GM13977 (cell line): ENCODE measurements at regions not wholly inside any gene's neighbourhood (a gene's known extent, or its start where the extent isn't known, plus 50 kb on each side); places are given as distances from the start of the nearest gene placed in this dataset.

Experiments used
- DNase-seq: peaks from one replicate; pipeline ENCODE4 v3.0.0; 2012; ENCODE audit warnings: low spot score
- in situ Hi-C: fragments of 300-500 bp; cut with MboI; formaldehyde crosslinking; loops from one replicate; pipeline ENCODE4 v1.12.0; 2022; ENCODE audit warnings: low sequenced_read_pairs, low pct_unique_long_range_greater_than_20kb, mixed read lengths, inconsistent platforms; ENCODE audit not compliant: unreplicated experiment
- TF ChIP-seq, protein P1 (sequence below): IDR thresholded peaks from 2 replicates; pipeline ENCODE4 v1.5.1; 2012; ENCODE audit warnings: mild to moderate bottlenecking, control low read depth; ENCODE audit not compliant: insufficient read depth; ENCODE audit errors: extremely low read depth, missing control alignments

DNA sequence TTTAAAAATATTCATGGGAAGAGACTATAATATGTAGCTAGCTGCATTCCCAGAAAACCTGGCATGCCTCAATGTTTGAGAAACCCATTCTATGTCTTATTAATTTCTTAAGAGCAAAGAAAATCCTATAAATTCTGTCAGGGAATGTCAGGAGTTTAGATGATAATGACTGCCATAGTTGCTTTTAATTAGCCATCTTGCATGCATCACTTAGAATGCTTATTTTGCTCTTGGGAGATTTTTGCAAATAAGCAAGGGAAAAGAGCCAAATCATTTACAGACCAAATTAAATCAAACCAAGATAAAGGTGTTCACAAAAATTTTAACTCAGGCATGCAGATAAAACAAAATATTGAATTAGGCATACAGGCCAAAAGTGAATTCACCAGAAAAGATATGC lies 152.8 kb downstream of the FASLG start:
- DNase-seq: no peak
- in situ Hi-C loops: no loop called here
- TF ChIP-seq, protein P1, sequence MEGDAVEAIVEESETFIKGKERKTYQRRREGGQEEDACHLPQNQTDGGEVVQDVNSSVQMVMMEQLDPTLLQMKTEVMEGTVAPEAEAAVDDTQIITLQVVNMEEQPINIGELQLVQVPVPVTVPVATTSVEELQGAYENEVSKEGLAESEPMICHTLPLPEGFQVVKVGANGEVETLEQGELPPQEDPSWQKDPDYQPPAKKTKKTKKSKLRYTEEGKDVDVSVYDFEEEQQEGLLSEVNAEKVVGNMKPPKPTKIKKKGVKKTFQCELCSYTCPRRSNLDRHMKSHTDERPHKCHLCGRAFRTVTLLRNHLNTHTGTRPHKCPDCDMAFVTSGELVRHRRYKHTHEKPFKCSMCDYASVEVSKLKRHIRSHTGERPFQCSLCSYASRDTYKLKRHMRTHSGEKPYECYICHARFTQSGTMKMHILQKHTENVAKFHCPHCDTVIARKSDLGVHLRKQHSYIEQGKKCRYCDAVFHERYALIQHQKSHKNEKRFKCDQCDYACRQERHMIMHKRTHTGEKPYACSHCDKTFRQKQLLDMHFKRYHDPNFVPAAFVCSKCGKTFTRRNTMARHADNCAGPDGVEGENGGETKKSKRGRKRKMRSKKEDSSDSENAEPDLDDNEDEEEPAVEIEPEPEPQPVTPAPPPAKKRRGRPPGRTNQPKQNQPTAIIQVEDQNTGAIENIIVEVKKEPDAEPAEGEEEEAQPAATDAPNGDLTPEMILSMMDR: no peak

DNA sequence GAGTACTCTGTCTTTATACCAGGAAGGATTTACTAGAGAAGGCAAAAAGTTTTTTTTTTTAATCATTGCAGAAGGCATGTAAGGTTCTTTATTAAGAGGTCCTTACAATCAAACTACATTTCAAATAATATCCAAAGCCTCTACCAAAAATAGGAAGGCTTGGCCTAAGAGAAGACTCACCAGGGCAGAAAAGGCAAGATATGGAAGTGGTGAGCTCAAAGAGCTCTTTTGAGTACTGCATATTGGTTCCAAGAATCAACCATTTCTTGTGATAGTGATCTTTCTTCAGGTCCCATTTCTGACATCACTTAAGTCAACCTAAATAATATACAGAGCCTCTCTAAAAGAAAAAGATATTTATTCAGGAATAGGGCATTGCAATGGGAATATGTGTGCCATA lies 153.2 kb downstream of the FASLG start:
- in situ Hi-C loops: no loop called here
- TF ChIP-seq, protein P1: no peak
- no peak for DNase-seq

DNA sequence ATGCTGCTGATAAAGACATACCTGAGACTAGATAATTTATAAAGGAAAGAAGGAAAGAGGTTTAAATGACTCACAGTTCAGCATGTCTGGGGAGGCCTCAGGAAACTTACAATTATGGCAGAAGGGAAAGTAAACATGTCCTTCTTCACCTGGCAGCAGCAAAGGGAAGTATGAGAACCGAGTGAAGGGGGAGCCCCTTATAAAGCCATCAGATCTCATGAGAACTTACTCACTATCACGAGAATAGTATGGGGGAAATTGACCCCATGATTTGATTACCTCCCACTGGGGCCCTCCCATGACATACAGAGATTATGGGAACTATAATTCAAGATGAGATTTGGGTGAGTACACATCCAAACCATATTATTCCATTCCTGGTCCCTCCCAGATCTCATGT lies 154.4 kb downstream of the FASLG start:
- in situ Hi-C loops: no loop called here
- TF ChIP-seq, protein P1: no peak

DNA sequence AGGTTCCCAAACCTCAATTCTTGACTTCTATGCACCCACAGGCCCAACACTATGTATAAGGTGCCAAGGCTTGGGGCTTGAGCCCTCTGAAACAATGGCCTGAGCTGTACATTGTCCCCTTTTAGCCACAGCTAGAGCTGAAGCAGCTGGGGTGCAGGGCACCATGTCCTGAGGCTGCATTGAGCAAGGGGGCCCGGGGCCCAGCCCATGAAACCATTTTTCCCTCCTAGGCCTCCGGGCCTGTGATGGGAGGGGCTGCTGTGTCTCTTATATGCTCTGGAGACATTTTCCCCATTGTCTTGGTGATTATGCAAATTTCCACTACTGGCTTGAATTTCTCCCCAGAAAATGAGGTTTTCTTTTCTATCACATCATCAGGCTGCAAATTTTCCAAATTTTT lies 155.5 kb downstream of the FASLG start:
- TF ChIP-seq, protein P1: no peak
- in situ Hi-C loops: no loop called here
- no peak for DNase-seq

More for the DNA sequence above, 154.4 kb downstream of the FASLG start:
- DNase-seq: no peak

DNA sequence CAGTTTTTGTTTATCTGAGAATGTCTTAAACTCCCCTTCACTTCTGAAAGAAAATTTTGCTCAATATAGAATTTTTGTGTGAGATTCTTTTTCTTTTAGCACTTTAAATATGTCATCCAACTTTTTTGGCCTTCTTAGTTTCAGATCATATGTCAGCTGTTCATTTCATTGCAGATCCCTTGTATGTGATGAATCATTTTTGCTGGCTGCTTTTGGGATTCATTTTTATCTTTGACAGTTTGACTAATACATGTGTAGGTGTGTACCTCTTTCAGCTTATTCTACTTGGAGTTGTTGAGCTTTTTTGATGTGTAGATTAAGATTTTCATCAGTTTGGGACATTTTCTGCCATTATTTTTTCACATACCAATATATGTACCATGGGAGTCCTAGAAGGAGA lies 156.8 kb downstream of the FASLG start:
- in situ Hi-C loops: loop anchor here (5.0 kb wide), 1 partner anchor 68 kb away; no protein-coding TSS in a partner anchor
- DNase-seq: no peak
- TF ChIP-seq, protein P1: no peak

DNA sequence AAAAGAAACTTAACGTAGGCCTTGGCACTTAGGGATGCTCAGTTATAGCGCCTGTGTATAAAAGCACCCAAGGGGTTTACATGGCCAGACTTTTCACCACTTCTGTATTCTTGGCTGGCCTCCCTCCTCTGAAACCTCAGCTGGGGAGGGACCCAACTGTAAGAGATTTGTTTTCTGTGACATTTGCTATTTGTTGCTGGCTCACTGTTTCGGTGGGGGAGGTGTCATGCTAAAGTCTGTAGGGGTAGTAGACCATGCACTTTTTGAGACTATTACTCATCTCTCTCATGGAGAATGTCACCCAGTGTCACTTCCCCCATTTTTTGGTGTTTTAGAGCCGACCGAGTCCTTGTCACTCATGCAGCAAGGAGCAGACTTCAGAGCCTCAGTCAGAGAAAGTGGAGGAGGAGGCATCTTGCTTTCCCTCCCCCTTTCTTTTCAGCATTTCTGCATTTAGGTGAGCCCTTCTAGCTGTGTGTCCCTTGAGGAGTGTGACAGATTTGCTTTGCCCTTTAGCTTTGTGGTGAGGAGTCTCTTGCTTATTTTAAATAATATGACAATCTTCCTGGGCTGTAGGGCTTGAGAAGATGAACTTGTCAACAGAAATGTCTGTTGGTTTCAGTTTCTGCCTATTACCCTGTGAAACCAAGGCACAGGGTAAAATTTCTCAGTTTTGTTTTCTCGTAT lies 160.1 kb downstream of the FASLG start:
- DNase-seq: peak; percentile 72
- TF ChIP-seq, protein P1: no peak
- in situ Hi-C loops: loop anchor here (5.0 kb wide), 1 partner anchor 72 kb away; no protein-coding TSS in a partner anchor
